ENCODE measurements at regions not wholly inside any gene's neighbourhood (a gene's known extent, or its start where the extent isn't known, plus 50 kb on each side); places are given as distances from the start of the nearest gene placed in this dataset.

GRCh38 chr1:23629708-23630290, 61.8 kb upstream of the RPL11 start:
- TF ChIP-seq, protein P1, sequence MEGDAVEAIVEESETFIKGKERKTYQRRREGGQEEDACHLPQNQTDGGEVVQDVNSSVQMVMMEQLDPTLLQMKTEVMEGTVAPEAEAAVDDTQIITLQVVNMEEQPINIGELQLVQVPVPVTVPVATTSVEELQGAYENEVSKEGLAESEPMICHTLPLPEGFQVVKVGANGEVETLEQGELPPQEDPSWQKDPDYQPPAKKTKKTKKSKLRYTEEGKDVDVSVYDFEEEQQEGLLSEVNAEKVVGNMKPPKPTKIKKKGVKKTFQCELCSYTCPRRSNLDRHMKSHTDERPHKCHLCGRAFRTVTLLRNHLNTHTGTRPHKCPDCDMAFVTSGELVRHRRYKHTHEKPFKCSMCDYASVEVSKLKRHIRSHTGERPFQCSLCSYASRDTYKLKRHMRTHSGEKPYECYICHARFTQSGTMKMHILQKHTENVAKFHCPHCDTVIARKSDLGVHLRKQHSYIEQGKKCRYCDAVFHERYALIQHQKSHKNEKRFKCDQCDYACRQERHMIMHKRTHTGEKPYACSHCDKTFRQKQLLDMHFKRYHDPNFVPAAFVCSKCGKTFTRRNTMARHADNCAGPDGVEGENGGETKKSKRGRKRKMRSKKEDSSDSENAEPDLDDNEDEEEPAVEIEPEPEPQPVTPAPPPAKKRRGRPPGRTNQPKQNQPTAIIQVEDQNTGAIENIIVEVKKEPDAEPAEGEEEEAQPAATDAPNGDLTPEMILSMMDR (IDR thresholded peaks at IDR 0.05; ENCODE audit: low read depth, low read length) = no peak
- DNase-seq (ENCODE audit: extremely low read depth, low read depth) = no peak

DNA sequence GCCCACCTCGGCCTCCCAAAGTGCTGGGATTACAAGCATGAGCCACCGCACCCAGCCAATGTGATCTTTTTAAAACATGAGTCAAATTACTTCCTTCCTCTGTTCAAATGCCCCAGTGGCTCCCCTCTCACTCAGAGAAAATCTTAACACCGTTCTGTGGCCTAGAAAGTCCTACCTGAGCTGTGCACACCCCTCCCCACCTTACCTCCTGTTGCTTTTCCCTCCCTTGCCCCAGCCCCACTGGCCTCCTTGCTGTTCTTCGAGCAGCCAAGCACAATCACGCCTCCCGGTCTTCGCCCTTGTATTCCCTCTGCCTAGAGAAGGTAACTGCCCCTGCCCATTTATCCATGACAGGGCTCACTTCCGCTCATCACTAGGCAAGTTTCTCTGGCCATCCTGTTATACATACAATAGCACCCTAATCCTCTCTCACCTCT, 62.6 kb upstream of the RPL11 start:
- TF ChIP-seq, protein P1 (IDR thresholded peaks at IDR 0.05; ENCODE audit: low read depth, low read length) = no peak

GRCh38 chr1:23627069-23627735, 64.4 kb upstream of the RPL11 start:
- TF ChIP-seq, protein P1 (IDR thresholded peaks at IDR 0.05; ENCODE audit: low read depth, low read length) = no peak
- no peak for DNase-seq (ENCODE audit: extremely low read depth, low read depth)

More for the DNA sequence above, 62.6 kb upstream of the RPL11 start:
- DNase-seq (ENCODE audit: extremely low read depth, low read depth) = no peak

GRCh38 chr1:23625929-23626535, 65.6 kb upstream of the RPL11 start:
- TF ChIP-seq, protein P1 (IDR thresholded peaks at IDR 0.05; ENCODE audit: low read depth, low read length) = no peak
- no peak for DNase-seq (ENCODE audit: extremely low read depth, low read depth)

- no peak for DNase-seq (ENCODE audit: extremely low read depth, low read depth)
- TF ChIP-seq, protein P1 (IDR thresholded peaks at IDR 0.05; ENCODE audit: low read depth, low read length) = no peak
Measured at GRCh38 chr1:23625459-23625858, 66.1 kb upstream of the RPL11 start.

- TF ChIP-seq, protein P1 (IDR thresholded peaks at IDR 0.05; ENCODE audit: low read depth, low read length) = no peak
- DNase-seq (ENCODE audit: extremely low read depth, low read depth) = no peak
Measured at GRCh38 chr1:23624440-23624839, 65.1 kb upstream of the ID3 start.

DNA sequence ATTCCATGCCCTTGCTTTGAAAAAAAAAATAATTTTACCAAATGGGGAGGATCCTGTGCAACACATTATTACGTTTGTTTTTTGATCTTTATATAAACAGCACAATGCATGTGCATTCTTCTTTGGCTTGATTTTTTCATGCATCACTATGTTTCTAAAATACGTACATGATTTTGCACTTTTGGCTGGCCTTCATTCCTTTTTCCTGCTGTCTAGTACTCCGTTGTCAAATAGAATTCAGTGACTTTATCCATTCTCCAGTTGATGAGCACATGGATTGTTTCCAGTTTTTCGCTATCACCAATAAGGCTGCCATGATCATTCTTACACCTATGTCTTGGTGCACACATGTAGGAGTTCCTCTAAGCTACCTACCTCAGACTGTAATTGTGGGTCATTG, 63.0 kb upstream of the ID3 start:
- DNase-seq (ENCODE audit: extremely low read depth, low read depth) = no peak
- TF ChIP-seq, protein P1 (IDR thresholded peaks at IDR 0.05; ENCODE audit: low read depth, low read length) = no peak
